ENCODE measurements at regions not wholly inside any gene's neighbourhood (a gene's known extent, or its start where the extent isn't known, plus 50 kb on each side); places are given as distances from the start of the nearest gene placed in this dataset.
A peak's percentile ranks its signal among the peaks of the same experiment; 100 is the strongest.

DNA sequence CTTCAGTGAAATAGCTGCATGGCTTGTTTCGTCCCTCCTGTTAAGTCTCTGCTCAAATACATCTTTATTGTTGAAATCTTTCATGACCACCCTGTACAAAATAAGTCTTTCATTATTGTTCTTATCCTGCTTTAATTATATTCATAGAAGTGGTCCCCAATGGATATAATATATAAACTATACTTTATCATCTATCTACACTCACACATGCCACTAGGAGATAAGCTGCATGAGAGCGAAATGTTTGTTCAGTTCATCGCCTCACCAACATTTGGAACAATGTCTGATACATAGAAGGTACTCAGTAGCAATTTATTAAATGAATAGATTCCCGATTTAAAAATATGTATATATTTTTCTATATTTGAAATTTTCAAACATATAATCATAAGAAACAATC lies 254.0 kb upstream of the ATXN7L3B start:
- H3K27ac ChIP-seq (ENCODE audit: low read depth in 2 of 2, low read length in 2 of 2): no peak overlapping the region
- no peak overlapping the region for H3K9ac ChIP-seq (ENCODE audit: low read length in 3 of 3)
- TF ChIP-seq, protein P1, sequence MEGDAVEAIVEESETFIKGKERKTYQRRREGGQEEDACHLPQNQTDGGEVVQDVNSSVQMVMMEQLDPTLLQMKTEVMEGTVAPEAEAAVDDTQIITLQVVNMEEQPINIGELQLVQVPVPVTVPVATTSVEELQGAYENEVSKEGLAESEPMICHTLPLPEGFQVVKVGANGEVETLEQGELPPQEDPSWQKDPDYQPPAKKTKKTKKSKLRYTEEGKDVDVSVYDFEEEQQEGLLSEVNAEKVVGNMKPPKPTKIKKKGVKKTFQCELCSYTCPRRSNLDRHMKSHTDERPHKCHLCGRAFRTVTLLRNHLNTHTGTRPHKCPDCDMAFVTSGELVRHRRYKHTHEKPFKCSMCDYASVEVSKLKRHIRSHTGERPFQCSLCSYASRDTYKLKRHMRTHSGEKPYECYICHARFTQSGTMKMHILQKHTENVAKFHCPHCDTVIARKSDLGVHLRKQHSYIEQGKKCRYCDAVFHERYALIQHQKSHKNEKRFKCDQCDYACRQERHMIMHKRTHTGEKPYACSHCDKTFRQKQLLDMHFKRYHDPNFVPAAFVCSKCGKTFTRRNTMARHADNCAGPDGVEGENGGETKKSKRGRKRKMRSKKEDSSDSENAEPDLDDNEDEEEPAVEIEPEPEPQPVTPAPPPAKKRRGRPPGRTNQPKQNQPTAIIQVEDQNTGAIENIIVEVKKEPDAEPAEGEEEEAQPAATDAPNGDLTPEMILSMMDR (IDR thresholded peaks at IDR 0.05; ENCODE audit: borderline replicate concordance, extremely low read depth, insufficient read depth): no peak
- intact Hi-C loops (cut with DNase I): no loop called here
- H3K27me3 ChIP-seq (ENCODE audit: control insufficient read depth, insufficient read depth, low read length): no peaks in the 10 kb centered on the region
- DNase-seq (no peak), FAIRE-seq (no peak)
- H3K4me3 ChIP-seq (ENCODE audit: low read length in 3 of 3): no peak overlapping the region
- no peaks in the 10 kb centered on the region for H3K9me3 ChIP-seq (ENCODE audit: control insufficient read depth in 2 of 3, insufficient read depth in 1 of 3, low read length in 3 of 3)
- H3K4me1 ChIP-seq (ENCODE audit: control insufficient read depth in 2 of 3, insufficient read depth in 2 of 3, low read depth in 1 of 3, low read length in 3 of 3): no peaks in the 10 kb centered on the region
- no peaks in the 10 kb centered on the region for H3K36me3 ChIP-seq (ENCODE audit: control insufficient read depth in 2 of 3, insufficient read depth in 3 of 3, low read length in 3 of 3)

GRCh38 chr12:74285773-74286172 lies 251.9 kb upstream of the ATXN7L3B start:
- Histone ChIP-seq H3K4me1 (ENCODE audit: control insufficient read depth in 2 of 3, insufficient read depth in 2 of 3, low read depth in 1 of 3, low read length in 3 of 3) (no peaks in the 10 kb centered on the region), H3K9me3 (ENCODE audit: control insufficient read depth in 2 of 3, insufficient read depth in 1 of 3, low read length in 3 of 3) (no peaks in the 10 kb centered on the region), H3K27me3 (ENCODE audit: control insufficient read depth, insufficient read depth, low read length) (no peaks in the 10 kb centered on the region), H3K9ac (ENCODE audit: low read length in 3 of 3) (no peak overlapping the region), H3K36me3 (ENCODE audit: control insufficient read depth in 2 of 3, insufficient read depth in 3 of 3, low read length in 3 of 3) (no peaks in the 10 kb centered on the region), H3K4me3 (ENCODE audit: low read length in 3 of 3) (no peak overlapping the region), H3K27ac (ENCODE audit: low read depth in 2 of 2, low read length in 2 of 2) (no peak overlapping the region)
- TF ChIP-seq, protein P1 (IDR thresholded peaks at IDR 0.05; ENCODE audit: borderline replicate concordance, extremely low read depth, insufficient read depth): no peak
- intact Hi-C loops (cut with DNase I): no loop called here
- DNase-seq (peak in 1 of 5 donors; percentile 2), FAIRE-seq (no peak)

- Histone ChIP-seq H3K4me1 (ENCODE audit: control insufficient read depth in 2 of 3, insufficient read depth in 2 of 3, low read depth in 1 of 3, low read length in 3 of 3) (no peaks in the 10 kb centered on the region), H3K9ac (ENCODE audit: low read length in 3 of 3) (no peak overlapping the region), H3K27ac (ENCODE audit: low read depth in 2 of 2, low read length in 2 of 2) (no peak overlapping the region), H3K4me3 (ENCODE audit: low read length in 3 of 3) (no peak overlapping the region), H3K36me3 (ENCODE audit: control insufficient read depth in 2 of 3, insufficient read depth in 3 of 3, low read length in 3 of 3) (no peaks in the 10 kb centered on the region), H3K27me3 (ENCODE audit: control insufficient read depth, insufficient read depth, low read length) (no peaks in the 10 kb centered on the region), H3K9me3 (ENCODE audit: control insufficient read depth in 2 of 3, insufficient read depth in 1 of 3, low read length in 3 of 3) (no peaks in the 10 kb centered on the region)
- FAIRE-seq (no peak), DNase-seq (no peak)
- intact Hi-C loops (cut with DNase I): no loop called here
- TF ChIP-seq, protein P1 (IDR thresholded peaks at IDR 0.05; ENCODE audit: borderline replicate concordance, extremely low read depth, insufficient read depth): no peak
These were observed 251.4 kb upstream of the ATXN7L3B start for GRCh38 chr12:74286254-74286653.

Measured in kidney (tissue), 13 donors.